Nephron progenitor cell (in vitro differentiated cells): ENCODE measurements at regions not wholly inside any gene's neighbourhood (a gene's known extent, or its start where the extent isn't known, plus 50 kb on each side); places are given as distances from the start of the nearest gene placed in this dataset.
"Not testable (repeated sequence)": the region's sequence is repeated elsewhere in the genome, so short reads cannot be mapped to it uniquely, and the experiment has no call there.

ENCODE experiments used
- DNase-seq: peaks from one replicate; pipeline ENCODE4 v3.0.0; 2021
- H3K27ac Mint-ChIP-seq: 2 replicates; pipeline ENCODE4 v1.8.0; 2021; ENCODE audit warnings: mild to moderate bottlenecking, moderate library complexity, mixed read lengths
- H3K27me3 Mint-ChIP-seq: 2 replicates; pipeline ENCODE4 v1.8.0; 2021; ENCODE audit warnings: mild to moderate bottlenecking, low read depth, mixed read lengths; ENCODE audit not compliant: poor library complexity
- H3K36me3 Mint-ChIP-seq: 2 replicates; pipeline ENCODE4 v1.8.0; 2021; ENCODE audit warnings: low read depth, mixed read lengths
- H3K4me1 Mint-ChIP-seq: 2 replicates; pipeline ENCODE4 v1.8.0; 2021; ENCODE audit warnings: mixed read lengths
- H3K4me3 Mint-ChIP-seq: 2 replicates; pipeline ENCODE4 v1.8.0; 2021; ENCODE audit warnings: mild to moderate bottlenecking, moderate library complexity, mixed read lengths
- H3K9me3 Mint-ChIP-seq: 2 replicates; pipeline ENCODE4 v1.8.0; 2021; ENCODE audit warnings: mild to moderate bottlenecking, moderate library complexity, mixed read lengths
- CTCF ChIP-seq: fragments of 200-600 bp; sonication (generic); IDR thresholded peaks from 2 replicates; pipeline ENCODE4 v1.5.0; 2021; ENCODE audit warnings: antibody characterized with exemption

DNA sequence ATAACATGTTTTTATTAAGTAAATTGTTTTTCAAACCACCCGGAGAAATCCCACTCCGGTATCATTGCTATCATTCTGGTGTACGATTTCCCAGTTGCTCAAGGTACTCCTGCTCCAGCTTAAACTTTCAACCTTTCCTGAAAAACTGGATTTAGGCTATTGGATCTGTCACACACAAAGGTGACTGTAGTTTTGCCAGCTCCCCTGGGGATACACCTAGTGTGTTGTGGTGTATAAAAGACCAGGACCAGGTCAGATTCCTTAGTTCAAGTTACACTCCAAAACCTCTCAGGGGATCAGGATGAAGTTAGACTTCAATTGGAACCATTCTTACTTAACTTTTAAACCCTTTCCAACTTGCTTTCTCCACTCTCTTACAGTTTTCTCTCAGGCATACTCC is 303.9 kb downstream of the NOVA1 start:
- no peaks in the 10 kb centered on the region for H3K9me3 Mint-ChIP-seq
- no peak overlapping the region for H3K27ac Mint-ChIP-seq
- no peaks in the 10 kb centered on the region for H3K4me1 Mint-ChIP-seq
- peaks cover 3% of the 10 kb centered on the region for H3K27me3 Mint-ChIP-seq
- no peak for DNase-seq
- H3K4me3 Mint-ChIP-seq, result no peak overlapping the region
- TF ChIP-seq CTCF, result no peak
- H3K36me3 Mint-ChIP-seq, result no peaks in the 10 kb centered on the region

GRCh38 chr14:26289891-26290486 is 307.8 kb downstream of the NOVA1 start:
- Mint-ChIP-seq H3K27me3 (peaks cover 4% of the 10 kb centered on the region), H3K4me1 (no peaks in the 10 kb centered on the region)

GRCh38 chr14:26286913-26287205 is 311.0 kb downstream of the NOVA1 start:
- no peak overlapping the region for H3K27ac Mint-ChIP-seq
- no peaks in the 10 kb centered on the region for H3K9me3 Mint-ChIP-seq
- TF ChIP-seq CTCF, result no peak
- no peak for DNase-seq
- H3K4me3 Mint-ChIP-seq, result no peak overlapping the region
- H3K27me3 Mint-ChIP-seq, result peaks cover 4% of the 10 kb centered on the region
- no peaks in the 10 kb centered on the region for H3K36me3 Mint-ChIP-seq
- H3K4me1 Mint-ChIP-seq, result no peaks in the 10 kb centered on the region

More at GRCh38 chr14:26289891-26290486, 307.8 kb downstream of the NOVA1 start:
- no peak overlapping the region for H3K27ac Mint-ChIP-seq
- no peaks in the 10 kb centered on the region for H3K9me3 Mint-ChIP-seq
- no peak for DNase-seq
- no peaks in the 10 kb centered on the region for H3K36me3 Mint-ChIP-seq
- TF ChIP-seq CTCF, result no peak
- no peak overlapping the region for H3K4me3 Mint-ChIP-seq

DNA sequence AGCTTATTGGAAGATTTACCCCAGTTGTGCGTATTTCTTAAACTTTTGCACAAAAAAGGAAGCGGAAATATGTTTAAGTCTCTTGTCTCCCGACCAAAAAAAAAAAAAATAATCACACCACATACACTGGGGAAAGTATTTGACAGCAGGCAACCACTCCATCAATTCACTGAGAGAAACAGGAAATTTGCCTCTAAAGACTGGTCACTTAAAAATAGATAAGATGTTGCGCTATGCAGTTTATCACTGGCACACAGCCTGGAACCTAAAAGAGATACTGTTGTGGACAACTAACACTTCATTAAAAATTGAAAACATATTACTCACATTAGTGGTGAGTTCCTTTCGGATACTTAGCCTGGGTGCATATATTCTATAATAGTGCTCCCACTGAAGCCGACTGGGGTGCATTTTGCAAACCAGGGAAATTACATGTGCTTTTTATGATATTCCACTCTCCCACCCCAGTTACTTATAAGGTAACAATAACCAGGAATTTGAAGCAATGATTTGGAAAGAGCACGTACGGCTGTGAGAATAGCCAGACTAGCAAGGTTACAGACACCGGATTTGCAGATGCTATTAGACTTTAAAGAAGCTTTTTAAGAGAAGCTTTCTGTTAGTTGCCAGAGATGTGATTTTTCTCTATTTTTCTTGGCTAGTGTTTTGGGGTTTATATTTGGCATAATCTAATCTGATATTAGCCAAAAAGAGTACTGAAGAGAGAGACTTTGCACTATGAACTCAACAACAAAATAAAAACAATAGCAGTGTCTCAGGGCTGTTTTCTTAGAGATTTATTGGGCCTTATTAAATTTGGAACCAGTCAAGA is 311.5 kb downstream of the NOVA1 start:
- Mint-ChIP-seq H3K4me1 (no peaks in the 10 kb centered on the region), H3K27ac (no peak overlapping the region), H3K9me3 (no peaks in the 10 kb centered on the region), H3K27me3 (peaks cover 4% of the 10 kb centered on the region), H3K4me3 (no peak overlapping the region), H3K36me3 (no peaks in the 10 kb centered on the region)
- TF ChIP-seq CTCF, result no peak
- no peak for DNase-seq

- TF ChIP-seq CTCF, result no peak
- no peak overlapping the region for H3K27ac Mint-ChIP-seq
- no peaks in the 10 kb centered on the region for H3K9me3 Mint-ChIP-seq
- no peaks in the 10 kb centered on the region for H3K4me1 Mint-ChIP-seq
- no peak overlapping the region for H3K4me3 Mint-ChIP-seq
- no peaks in the 10 kb centered on the region for H3K36me3 Mint-ChIP-seq
- DNase-seq, result no peak
- no peaks in the 10 kb centered on the region for H3K27me3 Mint-ChIP-seq
These were observed 315.3 kb downstream of the NOVA1 start for GRCh38 chr14:26282578-26282977.

DNA sequence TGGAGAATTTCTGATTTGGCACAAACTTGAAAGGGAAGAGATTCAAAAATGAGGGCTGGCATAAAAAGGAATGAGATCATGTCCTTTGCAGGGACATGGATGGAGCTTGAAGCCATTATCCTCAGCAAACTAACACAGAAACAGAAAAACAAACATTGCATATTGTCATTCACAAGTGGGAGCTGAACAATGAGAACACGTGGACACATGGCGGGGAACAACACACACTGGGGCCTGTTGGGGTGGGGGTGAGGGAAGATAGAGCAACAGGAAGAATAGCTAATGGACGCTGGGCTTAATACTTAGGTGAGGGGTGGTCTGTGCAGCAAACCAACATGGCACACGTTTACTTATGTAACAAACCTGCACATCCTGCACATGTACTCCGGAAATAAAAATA is 315.8 kb downstream of the NOVA1 start:
- H3K4me1 Mint-ChIP-seq, H3K36me3 Mint-ChIP-seq, H3K27ac Mint-ChIP-seq, H3K4me3 Mint-ChIP-seq, H3K27me3 Mint-ChIP-seq, H3K9me3 Mint-ChIP-seq, DNase-seq: not testable (repeated sequence)
